HEK293 (cell line): ENCODE measurements at regions not wholly inside any gene's neighbourhood (a gene's known extent, or its start where the extent isn't known, plus 50 kb on each side); places are given as distances from the start of the nearest gene placed in this dataset.

ENCODE experiments used
- GFI1B ChIP-seq: fragments of 450-650 bp; formaldehyde crosslinking; IDR thresholded peaks from 2 replicates; pipeline ENCODE4 v1.5.1; 2016; ENCODE audit warnings: missing biosample characterization, missing genetic modification characterization
- ZNF132 ChIP-seq: fragments of 450-650 bp; formaldehyde crosslinking; IDR thresholded peaks from 2 replicates; pipeline ENCODE4 v1.5.1; 2017; ENCODE audit warnings: missing biosample characterization, missing genetic modification characterization, borderline replicate concordance
- ZNF311 ChIP-seq: fragments of 450-650 bp; formaldehyde crosslinking; IDR thresholded peaks from 2 replicates; pipeline ENCODE4 v1.5.1; 2017; ENCODE audit warnings: missing biosample characterization, missing genetic modification characterization, borderline replicate concordance
- ZNF558 ChIP-seq: fragments of 450-650 bp; formaldehyde crosslinking; IDR thresholded peaks from 2 replicates; pipeline ENCODE4 v1.5.1; 2016; ENCODE audit warnings: missing biosample characterization, missing genetic modification characterization
- ZNF701 ChIP-seq: fragments of 450-650 bp; formaldehyde crosslinking; IDR thresholded peaks from 2 replicates; pipeline ENCODE4 v1.5.1; 2016; ENCODE audit warnings: missing biosample characterization, missing genetic modification characterization
- TF ChIP-seq, protein P1 (sequence below): fragments of 450-650 bp; formaldehyde crosslinking; optimal IDR thresholded peaks from 2 replicates; pipeline ENCODE3; 2016; ENCODE audit warnings: missing biosample characterization, mild to moderate bottlenecking, missing genetic modification characterization
- TF ChIP-seq, protein P2 (sequence below): fragments of 450-650 bp; formaldehyde crosslinking; IDR thresholded peaks from 2 replicates; pipeline ENCODE4 v1.5.1; 2017; ENCODE audit warnings: missing biosample characterization, missing genetic modification characterization
- TF ChIP-seq, protein P3 (sequence below): fragments of 450-650 bp; formaldehyde crosslinking; IDR thresholded peaks from 2 replicates; pipeline ENCODE4 v1.5.1; 2016; ENCODE audit warnings: missing biosample characterization, missing genetic modification characterization
- TF ChIP-seq, protein P4 (sequence below): fragments of 450-650 bp; formaldehyde crosslinking; IDR thresholded peaks from 2 replicates; pipeline ENCODE4 v1.5.1; 2016; ENCODE audit warnings: missing biosample characterization, missing genetic modification characterization
- TF ChIP-seq, protein P5 (sequence below): fragments of 450-650 bp; formaldehyde crosslinking; IDR thresholded peaks from 2 replicates; pipeline ENCODE4 v1.5.1; 2016; ENCODE audit warnings: missing biosample characterization, missing genetic modification characterization, low read depth

DNA sequence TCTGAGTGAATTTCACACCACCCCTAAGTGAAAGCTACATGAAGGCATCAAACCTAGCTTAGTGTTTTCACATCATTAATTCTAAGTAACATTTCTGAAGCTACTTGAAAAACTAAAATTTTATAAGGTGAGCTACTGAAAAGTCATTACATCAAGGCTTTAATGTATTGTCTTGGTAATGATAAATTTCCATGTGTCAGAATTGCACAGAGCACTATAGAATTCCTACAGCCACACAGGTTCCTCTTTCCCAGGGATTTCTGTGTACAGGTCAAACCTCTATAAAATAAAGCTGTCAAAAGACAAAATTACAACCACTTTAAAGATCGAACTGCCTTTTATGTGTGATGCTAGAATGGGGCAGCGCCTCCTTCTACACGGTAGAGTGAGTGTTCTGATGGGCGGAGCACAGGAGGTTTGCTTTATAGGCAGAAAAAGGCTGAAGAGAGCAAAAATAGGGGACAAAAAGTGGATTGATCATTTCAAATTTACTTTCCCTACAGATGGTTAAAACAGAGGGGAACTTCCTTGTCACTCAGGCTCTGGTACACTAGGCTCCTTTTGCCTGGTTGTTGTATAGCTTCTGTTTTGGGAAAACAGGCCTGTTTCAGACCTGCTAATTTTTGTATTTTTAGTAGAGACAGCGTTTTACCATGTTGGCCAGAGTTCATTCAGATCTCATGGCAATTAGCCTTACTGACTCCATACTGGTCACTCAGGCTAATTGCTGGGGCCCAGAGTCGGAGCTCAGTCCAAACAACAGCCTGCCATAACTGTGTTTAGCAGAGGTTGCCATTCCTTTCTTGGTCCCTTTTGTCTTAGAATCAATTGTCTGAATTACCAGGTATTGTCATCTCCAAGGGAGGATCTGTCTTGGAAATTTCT lies 102.5 kb upstream of the BASP1 start:
- TF ChIP-seq, protein P1, sequence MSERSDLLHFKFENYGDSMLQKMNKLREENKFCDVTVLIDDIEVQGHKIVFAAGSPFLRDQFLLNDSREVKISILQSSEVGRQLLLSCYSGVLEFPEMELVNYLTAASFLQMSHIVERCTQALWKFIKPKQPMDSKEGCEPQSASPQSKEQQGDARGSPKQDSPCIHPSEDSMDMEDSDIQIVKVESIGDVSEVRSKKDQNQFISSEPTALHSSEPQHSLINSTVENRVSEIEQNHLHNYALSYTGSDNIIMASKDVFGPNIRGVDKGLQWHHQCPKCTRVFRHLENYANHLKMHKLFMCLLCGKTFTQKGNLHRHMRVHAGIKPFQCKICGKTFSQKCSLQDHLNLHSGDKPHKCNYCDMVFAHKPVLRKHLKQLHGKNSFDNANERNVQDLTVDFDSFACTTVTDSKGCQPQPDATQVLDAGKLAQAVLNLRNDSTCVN (tag by site-specific recombination), result no peak
- TF ChIP-seq ZNF701 (tag by site-specific recombination) (no peak), ZNF311 (tag by site-specific recombination) (no peak), ZNF558 (tag by site-specific recombination) (no peak), GFI1B (tag by site-specific recombination) (no peak), ZNF132 (no peak)
- TF ChIP-seq, protein P2, sequence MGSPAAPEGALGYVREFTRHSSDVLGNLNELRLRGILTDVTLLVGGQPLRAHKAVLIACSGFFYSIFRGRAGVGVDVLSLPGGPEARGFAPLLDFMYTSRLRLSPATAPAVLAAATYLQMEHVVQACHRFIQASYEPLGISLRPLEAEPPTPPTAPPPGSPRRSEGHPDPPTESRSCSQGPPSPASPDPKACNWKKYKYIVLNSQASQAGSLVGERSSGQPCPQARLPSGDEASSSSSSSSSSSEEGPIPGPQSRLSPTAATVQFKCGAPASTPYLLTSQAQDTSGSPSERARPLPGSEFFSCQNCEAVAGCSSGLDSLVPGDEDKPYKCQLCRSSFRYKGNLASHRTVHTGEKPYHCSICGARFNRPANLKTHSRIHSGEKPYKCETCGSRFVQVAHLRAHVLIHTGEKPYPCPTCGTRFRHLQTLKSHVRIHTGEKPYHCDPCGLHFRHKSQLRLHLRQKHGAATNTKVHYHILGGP (tag by site-specific recombination), result no peak
- TF ChIP-seq, protein P3, sequence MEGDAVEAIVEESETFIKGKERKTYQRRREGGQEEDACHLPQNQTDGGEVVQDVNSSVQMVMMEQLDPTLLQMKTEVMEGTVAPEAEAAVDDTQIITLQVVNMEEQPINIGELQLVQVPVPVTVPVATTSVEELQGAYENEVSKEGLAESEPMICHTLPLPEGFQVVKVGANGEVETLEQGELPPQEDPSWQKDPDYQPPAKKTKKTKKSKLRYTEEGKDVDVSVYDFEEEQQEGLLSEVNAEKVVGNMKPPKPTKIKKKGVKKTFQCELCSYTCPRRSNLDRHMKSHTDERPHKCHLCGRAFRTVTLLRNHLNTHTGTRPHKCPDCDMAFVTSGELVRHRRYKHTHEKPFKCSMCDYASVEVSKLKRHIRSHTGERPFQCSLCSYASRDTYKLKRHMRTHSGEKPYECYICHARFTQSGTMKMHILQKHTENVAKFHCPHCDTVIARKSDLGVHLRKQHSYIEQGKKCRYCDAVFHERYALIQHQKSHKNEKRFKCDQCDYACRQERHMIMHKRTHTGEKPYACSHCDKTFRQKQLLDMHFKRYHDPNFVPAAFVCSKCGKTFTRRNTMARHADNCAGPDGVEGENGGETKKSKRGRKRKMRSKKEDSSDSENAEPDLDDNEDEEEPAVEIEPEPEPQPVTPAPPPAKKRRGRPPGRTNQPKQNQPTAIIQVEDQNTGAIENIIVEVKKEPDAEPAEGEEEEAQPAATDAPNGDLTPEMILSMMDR (tag by site-specific recombination), result no peak
- TF ChIP-seq, protein P4, sequence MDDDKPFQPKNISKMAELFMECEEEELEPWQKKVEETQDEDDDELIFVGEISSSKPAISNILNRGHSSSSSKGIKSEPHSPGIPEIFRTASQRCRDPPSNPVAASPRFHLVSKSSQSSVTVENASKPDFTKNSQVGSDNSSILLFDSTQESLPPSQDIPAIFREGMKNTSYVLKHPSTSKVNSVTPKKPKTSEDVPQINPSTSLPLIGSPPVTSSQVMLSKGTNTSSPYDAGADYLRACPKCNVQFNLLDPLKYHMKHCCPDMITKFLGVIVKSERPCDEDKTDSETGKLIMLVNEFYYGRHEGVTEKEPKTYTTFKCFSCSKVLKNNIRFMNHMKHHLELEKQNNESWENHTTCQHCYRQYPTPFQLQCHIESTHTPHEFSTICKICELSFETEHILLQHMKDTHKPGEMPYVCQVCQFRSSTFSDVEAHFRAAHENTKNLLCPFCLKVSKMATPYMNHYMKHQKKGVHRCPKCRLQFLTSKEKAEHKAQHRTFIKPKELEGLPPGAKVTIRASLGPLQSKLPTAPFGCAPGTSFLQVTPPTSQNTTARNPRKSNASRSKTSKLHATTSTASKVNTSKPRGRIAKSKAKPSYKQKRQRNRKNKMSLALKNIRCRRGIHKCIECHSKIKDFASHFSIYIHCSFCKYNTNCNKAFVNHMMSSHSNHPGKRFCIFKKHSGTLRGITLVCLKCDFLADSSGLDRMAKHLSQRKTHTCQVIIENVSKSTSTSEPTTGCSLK (tag by site-specific recombination), result no peak
- TF ChIP-seq, protein P5, sequence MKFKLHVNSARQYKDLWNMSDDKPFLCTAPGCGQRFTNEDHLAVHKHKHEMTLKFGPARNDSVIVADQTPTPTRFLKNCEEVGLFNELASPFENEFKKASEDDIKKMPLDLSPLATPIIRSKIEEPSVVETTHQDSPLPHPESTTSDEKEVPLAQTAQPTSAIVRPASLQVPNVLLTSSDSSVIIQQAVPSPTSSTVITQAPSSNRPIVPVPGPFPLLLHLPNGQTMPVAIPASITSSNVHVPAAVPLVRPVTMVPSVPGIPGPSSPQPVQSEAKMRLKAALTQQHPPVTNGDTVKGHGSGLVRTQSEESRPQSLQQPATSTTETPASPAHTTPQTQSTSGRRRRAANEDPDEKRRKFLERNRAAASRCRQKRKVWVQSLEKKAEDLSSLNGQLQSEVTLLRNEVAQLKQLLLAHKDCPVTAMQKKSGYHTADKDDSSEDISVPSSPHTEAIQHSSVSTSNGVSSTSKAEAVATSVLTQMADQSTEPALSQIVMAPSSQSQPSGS (tag by site-specific recombination), result no peak
